Neural crest cell (in vitro differentiated cells): ENCODE measurements at regions not wholly inside any gene's neighbourhood (a gene's known extent, or its start where the extent isn't known, plus 50 kb on each side); places are given as distances from the start of the nearest gene placed in this dataset.

ENCODE experiments used
- DNase-seq: peaks from one replicate; pipeline ENCODE4 v3.0.0; 2021; ENCODE audit warnings: low read depth, mixed read lengths, low spot score
- H3K27ac Mint-ChIP-seq: one replicate; pipeline ENCODE4 v1.8.0; 2021; ENCODE audit warnings: mild to moderate bottlenecking, mixed read lengths; ENCODE audit not compliant: unreplicated experiment
- H3K27me3 Mint-ChIP-seq: 2 replicates; pipeline ENCODE4 v1.8.0; 2021; ENCODE audit warnings: low read depth, mild to moderate bottlenecking, mixed read lengths
- H3K36me3 Mint-ChIP-seq: 2 replicates; pipeline ENCODE4 v1.8.0; 2021; ENCODE audit warnings: low read depth, mild to moderate bottlenecking, mixed read lengths
- H3K4me1 Mint-ChIP-seq: 2 replicates; pipeline ENCODE4 v1.8.0; 2021; ENCODE audit warnings: mixed read lengths
- H3K4me3 Mint-ChIP-seq: one replicate; pipeline ENCODE4 v1.8.0; 2021; ENCODE audit warnings: mild to moderate bottlenecking, mixed read lengths
- H3K9me3 Mint-ChIP-seq: 2 replicates; pipeline ENCODE4 v1.8.0; 2021; ENCODE audit warnings: mixed read lengths
- CTCF ChIP-seq: fragments of 200-600 bp; sonication (generic); conservative IDR thresholded peaks from 2 replicates; pipeline ENCODE4 v1.5.0; 2021; ENCODE audit warnings: antibody characterized with exemption, mild to moderate bottlenecking

GRCh38 chr11:30131535-30131934, 99.3 kb upstream of the FSHB start:
- no peak for TF ChIP-seq CTCF
- DNase-seq: no peak
- Mint-ChIP-seq H3K27ac (no peak overlapping the region), H3K4me3 (no peak overlapping the region), H3K4me1 (no peaks in the 10 kb centered on the region), H3K36me3 (no peaks in the 10 kb centered on the region), H3K9me3 (no peaks in the 10 kb centered on the region), H3K27me3 (peaks cover 2% of the 10 kb centered on the region)

- peaks cover 2% of the 10 kb centered on the region for H3K27me3 Mint-ChIP-seq
- no peak overlapping the region for H3K4me3 Mint-ChIP-seq
- no peak for DNase-seq
- no peak overlapping the region for H3K27ac Mint-ChIP-seq
- no peak for TF ChIP-seq CTCF
- no peaks in the 10 kb centered on the region for H3K36me3 Mint-ChIP-seq
- H3K4me1 Mint-ChIP-seq: no peaks in the 10 kb centered on the region
- no peaks in the 10 kb centered on the region for H3K9me3 Mint-ChIP-seq
Observed at GRCh38 chr11:30133281-30133680, 97.5 kb upstream of the FSHB start.

- Mint-ChIP-seq H3K27me3 (no peaks in the 10 kb centered on the region), H3K36me3 (no peaks in the 10 kb centered on the region), H3K4me3 (no peak overlapping the region), H3K27ac (no peak overlapping the region), H3K9me3 (no peaks in the 10 kb centered on the region), H3K4me1 (no peaks in the 10 kb centered on the region)
- peak; percentile 29 for DNase-seq
- TF ChIP-seq CTCF: peak; percentile 83
Observed at GRCh38 chr11:30143098-30143705, 87.6 kb upstream of the FSHB start.

- Mint-ChIP-seq H3K27ac (no peak overlapping the region), H3K4me1 (no peaks in the 10 kb centered on the region), H3K36me3 (no peaks in the 10 kb centered on the region), H3K4me3 (no peak overlapping the region), H3K27me3 (peaks cover 3% of the 10 kb centered on the region), H3K9me3 (no peaks in the 10 kb centered on the region)
- no peak for DNase-seq
- TF ChIP-seq CTCF: no peak
Observed at GRCh38 chr11:30147293-30147692, 83.5 kb upstream of the FSHB start.

GRCh38 chr11:30149998-30150397, 80.8 kb upstream of the FSHB start:
- TF ChIP-seq CTCF: no peak
- no peak overlapping the region for H3K4me3 Mint-ChIP-seq
- H3K36me3 Mint-ChIP-seq: no peaks in the 10 kb centered on the region
- H3K27ac Mint-ChIP-seq: no peak overlapping the region
- H3K4me1 Mint-ChIP-seq: no peaks in the 10 kb centered on the region
- peaks cover 3% of the 10 kb centered on the region for H3K27me3 Mint-ChIP-seq
- H3K9me3 Mint-ChIP-seq: no peaks in the 10 kb centered on the region
- no peak for DNase-seq
